NCI-H2196 (cell line): ENCODE measurements at regions not wholly inside any gene's neighbourhood (a gene's known extent, or its start where the extent isn't known, plus 50 kb on each side); places are given as distances from the start of the nearest gene placed in this dataset.
"Not testable (repeated sequence)": the region's sequence is repeated elsewhere in the genome, so short reads cannot be mapped to it uniquely, and the experiment has no call there.

Experiments used
- DNase-seq: peaks from one replicate; lab custom pipeline; 2025; ENCODE audit not compliant: unreplicated experiment; lab: John Stamatoyannopoulos, UW

DNA sequence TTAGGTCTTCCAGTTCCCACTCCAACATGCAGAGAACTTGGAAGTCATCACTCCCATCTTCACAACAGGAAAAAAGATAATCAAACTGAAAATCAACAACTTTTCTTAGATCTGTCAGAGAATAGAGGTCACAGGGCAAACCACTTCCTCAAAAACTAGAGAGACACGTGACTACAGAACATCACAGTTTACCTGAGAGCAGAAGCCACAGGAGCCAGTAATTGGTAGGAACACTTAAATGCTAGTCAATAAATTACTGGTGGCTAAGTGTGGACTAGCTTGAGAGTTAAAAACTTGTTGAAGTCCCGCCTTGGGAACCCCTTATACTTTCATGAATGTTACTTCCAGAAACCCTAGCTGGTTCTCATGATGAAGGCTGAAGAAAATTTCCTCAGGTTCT, 81.1 kb downstream of the THSD1 start:
- not testable (repeated sequence) for DNase-seq

DNA sequence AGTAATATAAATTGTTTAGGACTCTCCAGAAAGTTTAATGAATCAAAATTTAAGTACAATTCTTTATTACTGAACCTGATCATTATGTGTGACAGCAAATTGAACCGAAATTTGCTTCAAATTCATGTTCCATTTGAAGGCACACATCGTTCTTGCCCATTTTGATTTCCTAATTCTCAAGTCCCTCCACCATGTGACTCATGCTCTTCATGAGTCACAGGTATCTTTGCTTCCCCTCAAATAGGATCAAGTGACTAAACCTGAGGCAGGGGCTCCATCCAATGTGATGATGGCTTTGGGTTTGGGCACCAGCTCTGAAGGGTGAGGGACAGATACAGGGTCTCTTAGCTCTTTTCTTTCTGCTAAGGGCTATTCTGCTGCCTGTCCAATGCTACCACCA, 86.1 kb downstream of the THSD1 start:
- no peak for DNase-seq

DNA sequence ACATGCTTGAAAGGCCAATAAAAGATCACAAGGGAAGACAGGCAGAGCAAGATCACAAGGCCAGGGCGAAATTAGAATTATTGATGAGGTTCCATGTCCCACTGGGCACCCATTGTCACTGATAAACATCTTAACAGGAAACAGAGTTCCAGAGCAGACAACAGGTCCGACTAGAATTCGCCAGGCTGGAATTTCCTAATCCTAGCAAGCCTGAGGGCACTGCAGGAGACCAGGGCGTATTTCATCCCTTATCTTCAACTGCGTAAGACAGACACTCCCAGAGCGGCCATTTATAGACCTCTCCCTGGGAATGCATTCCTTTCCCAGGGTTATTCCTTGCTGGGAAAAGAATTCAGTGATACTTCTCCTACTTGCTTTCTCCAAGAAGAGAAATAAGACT, 96.1 kb downstream of the THSD1 start:
- not testable (repeated sequence) for DNase-seq

DNA sequence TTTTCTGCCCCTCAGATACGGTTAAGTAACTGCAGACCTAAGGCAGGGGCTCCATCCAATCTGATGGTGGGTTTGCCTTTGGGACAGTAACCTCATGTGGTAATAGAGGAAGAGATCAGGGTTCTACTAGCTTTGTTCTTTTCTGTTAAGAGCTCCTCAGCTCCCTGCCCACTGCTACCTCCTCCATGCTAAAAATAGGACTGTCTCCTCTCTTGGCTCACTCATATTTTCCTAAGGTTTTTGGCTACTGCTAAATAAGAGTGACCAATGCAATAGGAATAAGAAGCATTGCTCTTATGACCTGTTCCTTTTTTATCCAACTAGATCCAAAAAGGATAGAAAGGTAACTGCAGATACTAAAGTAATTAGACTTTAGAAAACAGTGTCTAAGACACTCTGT, 99.6 kb downstream of the THSD1 start:
- not testable (repeated sequence) for DNase-seq

DNA sequence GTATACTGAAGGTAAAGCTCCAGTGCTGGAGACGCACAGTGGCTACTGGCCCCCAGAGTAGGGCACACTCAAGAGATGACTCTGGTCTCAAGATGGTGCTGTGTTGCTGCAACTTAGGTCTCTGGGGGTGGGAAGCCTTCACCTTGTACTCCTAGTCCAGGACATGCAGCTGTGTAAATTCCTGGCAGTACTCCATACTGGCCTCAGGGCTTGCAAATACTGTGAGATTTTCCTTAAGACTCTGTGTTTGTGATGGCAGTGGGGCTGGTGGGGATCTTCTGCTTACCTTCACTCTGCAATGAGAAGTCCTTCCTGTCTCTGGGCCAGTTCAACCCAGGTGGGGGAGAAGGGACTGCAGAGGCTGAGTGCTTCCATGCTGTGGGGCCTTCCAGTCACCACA, 102.9 kb downstream of the THSD1 start:
- DNase-seq: not testable (repeated sequence)

DNA sequence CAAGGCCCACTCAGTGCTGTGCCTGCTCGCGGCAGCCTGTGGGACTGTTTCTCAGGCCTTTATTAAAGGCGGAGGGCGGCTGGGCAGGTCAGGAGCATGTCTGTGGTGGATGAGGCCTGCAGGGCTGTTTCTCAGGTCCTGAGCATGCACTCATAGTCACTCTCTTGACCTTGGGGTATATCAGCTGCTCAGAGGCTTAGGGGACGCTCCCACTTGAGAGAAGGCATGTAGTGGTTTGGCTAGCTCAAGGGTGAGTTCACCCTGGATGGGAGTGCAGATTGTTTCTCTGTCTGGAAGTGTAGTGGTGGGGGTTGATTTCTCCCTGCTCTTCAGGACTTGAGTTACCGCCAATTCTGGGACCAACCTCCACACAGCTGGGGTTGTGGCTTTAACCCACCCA, 103.3 kb downstream of the THSD1 start:
- not testable (repeated sequence) for DNase-seq

DNA sequence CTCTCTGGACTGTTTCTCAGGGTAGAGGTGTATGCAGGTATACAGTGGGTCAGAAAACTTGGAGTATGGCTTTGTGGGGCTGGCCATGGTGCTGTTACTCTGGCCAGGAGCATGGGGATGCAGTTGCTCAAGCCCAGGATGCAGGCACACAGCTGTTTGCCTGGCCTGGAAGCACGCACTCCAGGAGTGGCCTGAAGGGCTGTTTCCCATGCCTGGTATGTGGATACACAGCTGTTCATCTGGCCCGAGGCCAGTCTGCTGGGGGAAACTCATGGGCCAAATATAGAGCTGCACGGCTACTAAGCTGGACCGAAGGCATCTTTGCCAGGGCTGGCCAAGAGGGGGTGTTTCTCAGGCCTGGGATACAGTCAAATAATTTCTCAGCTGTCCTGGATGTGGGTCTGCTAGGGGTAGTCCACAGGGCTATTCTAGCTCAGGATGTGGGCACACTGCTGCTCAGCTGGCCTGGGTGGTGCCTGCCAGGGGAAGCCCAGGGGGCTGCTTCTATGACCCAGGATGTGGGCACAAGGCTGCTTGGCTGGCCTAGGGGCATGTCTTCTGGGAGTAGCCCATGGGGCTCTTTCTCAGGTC, 104.1 kb downstream of the THSD1 start:
- DNase-seq: not testable (repeated sequence)

DNA sequence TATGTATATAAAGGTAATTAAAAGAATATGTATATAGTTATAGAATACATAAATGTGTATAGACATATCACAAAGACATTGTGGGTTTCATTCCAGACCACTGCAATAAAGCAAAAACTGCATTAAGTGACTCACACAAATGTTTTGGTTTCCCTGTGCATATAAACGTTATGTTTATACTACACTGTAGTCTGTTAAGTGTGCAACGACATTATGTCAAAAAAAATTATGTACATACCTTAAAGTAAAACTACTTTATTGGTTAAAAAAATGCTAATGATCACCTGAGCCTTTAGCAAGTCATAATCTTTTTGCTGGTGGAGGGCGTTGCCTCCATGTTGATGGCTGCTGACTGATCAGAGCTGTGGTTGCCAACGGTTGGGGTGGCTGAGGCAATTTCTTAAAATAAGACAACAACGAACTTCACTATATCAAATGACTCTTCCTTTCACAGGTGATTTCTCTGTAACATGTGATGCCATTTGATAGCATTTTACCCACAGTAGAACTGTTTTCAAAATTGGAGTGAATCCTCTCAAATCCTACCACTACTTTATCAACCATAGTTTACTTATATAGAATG, 107.8 kb downstream of the THSD1 start:
- DNase-seq: not testable (repeated sequence)

DNA sequence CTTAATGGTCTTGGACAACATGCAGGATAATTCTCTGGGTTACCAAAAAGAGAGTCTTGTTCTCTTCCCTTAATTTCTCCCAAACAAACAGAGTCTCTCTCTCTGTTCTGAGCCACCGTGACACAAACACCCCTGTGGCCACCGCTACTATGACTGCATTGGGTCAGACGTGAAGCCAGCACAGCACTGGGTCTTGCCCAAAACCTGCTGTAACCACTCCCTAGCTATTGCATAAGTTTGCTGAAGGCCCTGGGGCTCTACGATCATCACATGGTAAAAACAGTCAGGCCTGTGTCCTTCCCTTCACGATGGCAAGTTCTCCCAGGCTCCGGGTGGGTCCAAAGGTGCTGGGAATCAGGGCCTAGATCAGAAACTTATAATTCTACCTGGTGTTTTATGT, 117.1 kb downstream of the THSD1 start:
- not testable (repeated sequence) for DNase-seq

DNA sequence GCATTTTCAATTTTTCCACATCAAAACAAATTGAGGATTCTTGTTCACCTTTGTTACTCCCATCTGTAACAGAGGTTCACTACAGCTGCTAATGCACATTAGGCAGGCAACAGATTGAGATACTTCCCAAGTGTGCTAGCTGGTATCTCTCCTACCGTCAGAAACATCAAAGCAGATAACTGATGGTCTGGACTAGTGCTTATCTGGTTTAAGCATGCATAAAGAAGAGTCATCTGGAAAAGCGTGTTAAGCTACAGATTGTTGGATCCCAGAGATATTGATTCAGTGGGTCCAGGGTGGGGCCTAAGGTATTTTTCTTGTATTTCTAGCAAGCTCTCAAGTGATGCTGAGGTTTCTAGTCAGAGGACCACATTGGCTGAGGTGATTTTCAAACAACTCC, 122.0 kb upstream of the NEK3 start:
- DNase-seq: not testable (repeated sequence)

DNA sequence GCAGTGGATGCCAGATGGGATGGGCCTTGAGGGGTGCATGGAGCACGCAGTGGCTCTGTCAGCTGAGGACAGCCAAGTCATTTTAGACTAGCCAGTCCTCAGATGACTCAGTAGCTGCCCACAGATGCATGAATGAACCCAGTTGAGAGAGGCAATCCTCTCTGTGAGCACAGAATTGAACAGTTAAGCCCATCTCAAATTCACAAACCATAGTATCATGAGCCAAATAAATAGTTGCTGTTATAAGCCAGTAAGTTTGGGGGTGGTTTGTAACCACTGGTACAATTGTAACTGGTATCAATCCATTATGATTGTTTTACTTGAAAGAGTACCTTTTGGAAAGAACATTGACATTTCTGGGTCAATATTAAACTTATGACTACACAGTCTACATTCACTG, 120.0 kb upstream of the NEK3 start:
- not testable (repeated sequence) for DNase-seq

DNA sequence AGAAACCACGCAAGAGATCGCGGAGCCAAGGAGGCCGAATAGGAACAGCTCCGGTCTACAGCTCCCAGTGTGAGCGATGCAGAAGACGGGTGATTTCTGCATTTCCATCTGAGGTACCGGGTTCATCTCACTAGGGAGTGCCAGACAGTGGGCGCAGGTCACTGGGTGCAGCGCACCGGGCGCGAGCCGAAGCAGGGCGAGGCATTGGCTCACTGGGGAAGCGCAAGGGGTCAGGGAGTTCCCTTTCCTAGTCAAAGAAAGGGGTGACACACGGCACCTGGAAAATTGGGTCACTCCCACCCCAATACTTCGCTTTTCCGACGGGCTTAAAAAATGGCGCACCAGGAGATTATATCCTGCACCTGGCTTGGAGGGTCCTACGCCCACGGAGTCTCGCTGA, 94.9 kb upstream of the NEK3 start:
- not testable (repeated sequence) for DNase-seq

DNA sequence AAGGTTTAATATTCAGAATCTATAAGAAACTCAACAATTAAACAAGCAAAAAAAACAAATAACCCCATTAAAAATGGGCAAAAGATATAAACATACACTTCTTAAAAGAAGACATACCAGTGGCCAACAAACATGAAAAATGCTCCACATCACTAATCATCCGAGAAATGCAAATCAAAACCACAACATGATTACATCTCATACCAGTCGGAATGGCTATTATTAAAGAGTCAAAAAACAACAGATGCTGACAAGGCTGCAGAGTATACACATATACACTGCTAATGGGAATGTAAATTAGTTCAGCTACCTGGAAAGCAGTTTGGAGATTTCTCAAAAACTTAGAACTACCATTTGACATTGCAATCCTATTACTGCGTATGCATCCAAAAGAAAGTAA, 81.4 kb upstream of the NEK3 start:
- DNase-seq: not testable (repeated sequence)

DNA sequence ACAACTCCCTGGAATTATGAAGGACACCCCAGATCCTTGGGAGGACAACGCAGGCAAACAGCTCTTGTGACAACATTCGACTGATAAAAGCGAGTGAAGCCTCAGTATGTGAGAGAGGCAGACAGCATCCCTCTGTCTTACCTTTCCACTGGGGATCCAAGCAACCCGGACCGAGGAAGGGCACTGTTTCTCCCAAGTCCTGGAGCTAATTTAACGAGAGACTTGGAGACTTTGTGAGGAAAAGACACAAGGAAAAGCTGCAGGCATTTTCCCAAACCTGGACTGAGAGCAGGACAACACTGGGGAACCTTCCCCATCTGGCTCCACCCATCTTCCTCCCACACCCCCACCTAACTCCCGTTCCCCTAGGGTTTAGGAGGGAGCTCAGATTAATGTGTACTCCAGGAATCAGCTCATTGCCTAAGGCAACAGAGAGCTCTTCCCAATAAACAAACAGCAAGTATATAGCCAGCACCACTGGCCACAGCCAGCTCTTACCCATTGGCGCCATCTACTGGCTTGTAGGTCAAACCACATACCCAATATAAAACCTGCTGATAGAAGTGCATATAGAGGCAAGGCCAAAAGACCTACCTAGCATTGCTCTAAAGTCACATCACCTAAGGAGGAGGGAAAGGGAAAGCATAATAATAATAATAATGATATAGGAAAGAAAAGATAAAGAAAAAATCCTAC, 76.7 kb upstream of the NEK3 start:
- peak; percentile 28 for DNase-seq

DNA sequence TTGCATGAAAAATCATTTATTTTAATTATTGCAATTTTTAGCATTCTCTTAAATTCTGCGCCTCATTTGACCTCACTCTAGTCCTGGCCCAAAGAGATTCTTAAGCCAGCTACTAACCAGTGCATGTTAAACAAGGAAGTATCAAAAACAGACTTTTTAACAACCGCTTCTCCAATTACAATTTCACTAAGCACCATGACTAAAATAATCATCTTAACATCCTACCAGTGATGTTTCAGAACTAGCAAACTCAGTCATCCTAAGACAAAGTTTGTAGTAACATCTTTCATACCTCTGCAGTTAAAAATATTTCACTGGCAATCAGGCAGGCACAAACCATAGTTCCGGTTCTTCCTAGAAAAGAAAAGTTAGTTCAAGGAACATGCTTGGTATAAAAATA, 75.5 kb upstream of the NEK3 start:
- not testable (repeated sequence) for DNase-seq

DNA sequence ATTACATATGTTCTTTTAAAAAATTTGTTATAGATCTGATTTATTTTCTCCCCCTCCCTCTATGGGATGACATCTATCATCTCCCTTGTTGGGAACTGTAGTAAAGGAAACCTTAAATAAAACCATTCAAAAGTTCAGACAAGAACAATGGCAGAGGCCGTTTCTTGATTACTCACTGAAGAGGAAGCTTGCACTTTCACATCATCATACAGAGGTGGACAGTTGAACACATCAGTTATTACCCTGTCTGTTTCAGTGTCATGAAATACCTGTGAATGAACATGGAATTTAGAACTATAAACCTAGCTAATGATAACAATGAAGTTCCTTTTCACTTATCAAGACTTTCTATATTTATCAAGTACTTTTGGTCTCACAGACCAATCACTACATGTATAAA, 63.7 kb upstream of the NEK3 start:
- not testable (repeated sequence) for DNase-seq

DNA sequence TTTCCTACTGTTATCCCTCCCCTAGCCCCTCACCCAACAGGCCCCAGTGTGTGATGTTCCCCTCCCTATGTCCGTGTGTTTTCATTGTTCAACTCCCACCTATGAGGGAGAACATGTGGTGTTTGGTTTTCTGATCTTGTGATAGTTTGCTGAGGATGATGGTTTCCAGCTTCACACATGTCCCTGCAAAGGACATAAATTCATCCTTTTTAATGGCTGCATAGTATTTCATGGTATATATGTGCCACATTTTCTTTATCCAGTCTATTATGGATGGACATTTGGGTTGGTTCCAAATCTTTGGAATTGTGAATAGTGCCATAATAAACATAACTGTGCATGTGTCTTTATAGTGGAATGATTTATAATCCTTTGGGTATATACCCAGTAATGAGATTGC, 54.5 kb upstream of the NEK3 start:
- not testable (repeated sequence) for DNase-seq

DNA sequence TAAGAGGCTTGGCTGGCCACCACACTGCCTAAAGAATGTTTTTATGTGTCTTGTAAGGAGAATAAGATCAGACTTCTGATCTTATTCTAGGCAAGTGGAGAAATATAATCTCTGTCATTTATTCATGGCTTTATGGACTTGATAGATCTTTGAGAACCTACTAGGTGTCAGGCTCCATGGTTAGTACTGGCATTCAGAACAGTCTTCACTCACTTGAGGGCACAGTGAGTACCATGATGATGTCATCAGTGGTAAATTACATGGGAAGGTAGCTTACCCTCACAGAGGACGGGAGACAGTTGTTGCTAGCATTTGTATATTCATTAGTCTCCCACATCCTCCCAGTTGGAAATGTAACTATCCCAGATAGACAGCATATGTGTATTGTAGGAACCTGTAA, 53.5 kb upstream of the NEK3 start:
- not testable (repeated sequence) for DNase-seq

DNA sequence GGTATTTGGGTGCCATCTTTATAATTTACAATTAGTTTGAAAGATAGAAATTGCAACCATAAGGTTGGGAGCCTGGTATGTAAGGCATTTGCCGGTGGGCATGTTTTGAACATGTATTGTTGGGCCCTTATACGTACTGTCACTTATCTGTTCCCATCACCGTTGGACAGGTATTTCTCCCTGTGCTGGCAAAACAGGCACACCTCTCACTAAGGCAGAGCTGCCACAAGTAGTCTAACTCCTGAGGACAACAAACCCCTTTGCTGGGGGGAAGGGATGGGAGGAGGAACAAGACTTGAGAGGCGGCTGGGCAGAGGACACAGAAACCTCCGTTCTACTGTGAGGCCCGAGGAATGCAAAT, 52.0 kb upstream of the NEK3 start:
- DNase-seq: not testable (repeated sequence)

DNA sequence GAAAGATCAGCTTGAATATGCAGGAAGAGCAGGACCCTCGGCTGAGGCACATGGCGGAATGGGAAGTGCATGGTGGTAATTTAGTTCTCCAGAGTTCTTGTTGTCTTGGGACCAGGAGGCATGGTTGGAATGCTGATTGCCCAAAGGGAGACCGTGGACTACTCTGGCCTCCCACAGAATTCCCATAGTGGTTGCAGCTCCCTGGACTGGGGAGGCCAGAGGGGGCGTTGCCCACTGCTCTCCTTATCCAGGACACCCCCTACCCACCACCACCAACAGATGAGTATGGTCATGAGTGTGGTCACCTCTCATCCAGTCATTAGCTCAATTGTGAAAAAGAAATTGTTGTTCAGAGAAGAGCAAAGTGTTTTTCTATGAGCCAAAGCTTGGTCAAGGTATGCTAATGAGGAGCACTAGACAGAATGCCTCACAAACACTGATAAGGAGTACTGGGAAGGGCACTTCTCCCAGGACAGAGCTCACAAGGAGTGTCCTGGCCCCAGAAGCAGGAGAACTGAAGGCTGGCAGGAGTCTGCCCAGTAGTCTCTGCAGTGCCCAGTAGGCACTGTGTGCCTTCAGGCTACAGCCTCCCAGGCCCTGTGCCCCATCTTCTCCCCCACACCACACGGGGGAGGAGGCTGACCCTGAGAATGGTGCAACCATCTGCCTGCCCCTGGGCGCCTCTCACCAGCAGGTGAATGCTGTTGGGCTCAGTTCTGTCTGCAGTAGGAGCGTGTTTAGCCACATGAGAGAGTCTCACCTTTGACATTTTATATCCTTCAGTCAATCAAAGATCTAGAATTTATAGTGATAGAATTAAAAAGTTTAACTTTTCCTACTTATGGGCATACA, 51.4 kb upstream of the NEK3 start:
- not testable (repeated sequence) for DNase-seq
